ENCODE measurements at regions not wholly inside any gene's neighbourhood (a gene's known extent, or its start where the extent isn't known, plus 50 kb on each side); places are given as distances from the start of the nearest gene placed in this dataset.

GRCh38 chr2:6665093-6666045 lies 200.3 kb downstream of the CMPK2 start:
- DNase-seq (ENCODE audit: extremely low read depth in 1 of 11, low read depth in 9 of 11, low spot score in 4 of 11): no peak

- no peak for DNase-seq (ENCODE audit: extremely low read depth in 1 of 11, low read depth in 9 of 11, low spot score in 4 of 11)
These were observed 198.4 kb downstream of the CMPK2 start for GRCh38 chr2:6667326-6667725.

GRCh38 chr2:6671913-6672312 lies 193.8 kb downstream of the CMPK2 start:
- DNase-seq (ENCODE audit: extremely low read depth in 1 of 11, low read depth in 9 of 11, low spot score in 4 of 11): no peak

GRCh38 chr2:6674381-6674780 lies 191.3 kb downstream of the CMPK2 start:
- no peak for DNase-seq (ENCODE audit: extremely low read depth in 1 of 11, low read depth in 9 of 11, low spot score in 4 of 11)

- DNase-seq (ENCODE audit: extremely low read depth in 1 of 11, low read depth in 9 of 11, low spot score in 4 of 11): no peak
These were observed 189.9 kb downstream of the CMPK2 start for GRCh38 chr2:6675791-6676190.

- DNase-seq (ENCODE audit: extremely low read depth in 1 of 11, low read depth in 9 of 11, low spot score in 4 of 11): no peak
These were observed 189.5 kb downstream of the CMPK2 start for GRCh38 chr2:6676241-6676640.

GRCh38 chr2:6676776-6677175 lies 188.9 kb downstream of the CMPK2 start:
- no peak for DNase-seq (ENCODE audit: extremely low read depth in 1 of 11, low read depth in 9 of 11, low spot score in 4 of 11)

- no peak for DNase-seq (ENCODE audit: extremely low read depth in 1 of 11, low read depth in 9 of 11, low spot score in 4 of 11)
These were observed 186.2 kb downstream of the CMPK2 start for GRCh38 chr2:6679471-6679870.

GRCh38 chr2:6683516-6683915 lies 182.2 kb downstream of the CMPK2 start:
- no peak for DNase-seq (ENCODE audit: extremely low read depth in 1 of 11, low read depth in 9 of 11, low spot score in 4 of 11)

- no peak for DNase-seq (ENCODE audit: extremely low read depth in 1 of 11, low read depth in 9 of 11, low spot score in 4 of 11)
These were observed 180.3 kb downstream of the CMPK2 start for GRCh38 chr2:6685447-6685846.

GRCh38 chr2:6692056-6692455 lies 173.7 kb downstream of the CMPK2 start:
- peak in 8 of 11 donors; percentile 7 to 27 (median 14) for DNase-seq (ENCODE audit: extremely low read depth in 1 of 11, low read depth in 9 of 11, low spot score in 4 of 11)

GRCh38 chr2:6692819-6693218 lies 172.9 kb downstream of the CMPK2 start:
- DNase-seq (ENCODE audit: extremely low read depth in 1 of 11, low read depth in 9 of 11, low spot score in 4 of 11): peak in 2 of 11 donors; percentile 6 to 7

- DNase-seq (ENCODE audit: extremely low read depth in 1 of 11, low read depth in 9 of 11, low spot score in 4 of 11): no peak
These were observed 171.2 kb downstream of the CMPK2 start for GRCh38 chr2:6694555-6694954.

- DNase-seq (ENCODE audit: extremely low read depth in 1 of 11, low read depth in 9 of 11, low spot score in 4 of 11): no peak
These were observed 165.4 kb downstream of the CMPK2 start for GRCh38 chr2:6700335-6700734.

GRCh38 chr2:6704077-6704476 lies 161.6 kb downstream of the CMPK2 start:
- no peak for DNase-seq (ENCODE audit: extremely low read depth in 1 of 11, low read depth in 9 of 11, low spot score in 4 of 11)

GRCh38 chr2:6721395-6721794 lies 144.3 kb downstream of the CMPK2 start:
- DNase-seq (ENCODE audit: extremely low read depth in 1 of 11, low read depth in 9 of 11, low spot score in 4 of 11): no peak

GRCh38 chr2:6722574-6722973 lies 143.1 kb downstream of the CMPK2 start:
- DNase-seq (ENCODE audit: extremely low read depth in 1 of 11, low read depth in 9 of 11, low spot score in 4 of 11): no peak

- DNase-seq (ENCODE audit: extremely low read depth in 1 of 11, low read depth in 9 of 11, low spot score in 4 of 11): no peak
These were observed 141.7 kb downstream of the CMPK2 start for GRCh38 chr2:6723865-6724604.

GRCh38 chr2:6724605-6725140 lies 141.0 kb downstream of the CMPK2 start:
- no peak for DNase-seq (ENCODE audit: extremely low read depth in 1 of 11, low read depth in 9 of 11, low spot score in 4 of 11)

- DNase-seq (ENCODE audit: extremely low read depth in 1 of 11, low read depth in 9 of 11, low spot score in 4 of 11): no peak
These were observed 137.6 kb downstream of the CMPK2 start for GRCh38 chr2:6728156-6728555.
